SK-N-MC (cell line): ENCODE measurements at regions not wholly inside any gene's neighbourhood (a gene's known extent, or its start where the extent isn't known, plus 50 kb on each side); places are given as distances from the start of the nearest gene placed in this dataset.

Experiments used
- EZH2 ChIP-seq: fragments of 200-600 bp; sonication (generic); IDR thresholded peaks from one replicate; pipeline ENCODE4 v1.6.1; 2017; ENCODE audit warnings: antibody characterized with exemption
- FOXP2 ChIP-seq: optimal IDR thresholded peaks from 2 replicates; pipeline ENCODE3; 2011; ENCODE audit warnings: mild to moderate bottlenecking, moderate library complexity; ENCODE audit not compliant: insufficient read depth; ENCODE audit errors: extremely low read length, control extremely low read depth
- POLR2AphosphoS5 ChIP-seq: IDR thresholded peaks from 2 replicates; pipeline ENCODE4 v1.6.1; 2012; ENCODE audit warnings: mild to moderate bottlenecking, low read depth, low read length, borderline replicate concordance

DNA sequence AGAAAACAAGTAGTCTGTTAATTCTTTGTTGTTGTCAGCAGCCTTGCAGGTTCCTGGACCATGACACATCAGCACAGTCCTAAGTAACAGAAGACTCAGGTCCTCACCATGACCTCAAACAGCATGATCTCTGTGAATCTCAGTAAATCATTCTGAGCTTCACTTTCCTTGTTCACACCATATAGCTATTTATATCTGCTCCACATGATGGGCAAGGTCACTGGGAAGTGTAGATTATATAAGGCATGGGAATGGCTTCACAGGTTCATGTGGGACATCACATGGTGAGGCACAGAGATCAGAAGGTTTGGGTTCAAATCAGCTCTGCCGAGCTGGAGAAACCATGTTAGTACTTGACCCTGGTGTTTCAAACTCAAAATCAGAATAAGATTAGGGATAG lies 245.4 kb upstream of the SPTLC3 start:
- TF ChIP-seq EZH2 (no peak), POLR2AphosphoS5 (no peak), FOXP2 (no peak)
